HepG2 (cell line): ENCODE measurements at regions not wholly inside any gene's neighbourhood (a gene's known extent, or its start where the extent isn't known, plus 50 kb on each side); places are given as distances from the start of the nearest gene placed in this dataset.

Source experiments
- ATAC-seq: fragments of 200-7000 bp; cut with Tn5 transposase; 3 replicates; pipeline ENCODE4 v1.9.1; 2020; ENCODE audit warnings: mild to moderate bottlenecking, moderate library complexity
- BruUV-seq: library from RNA; stranded (reverse); fragments of 400-500 nt; replicated peaks from 2 replicates; lab custom pipeline; 2021; lab: Mats Ljungman, UMichigan
- CTCF ChIA-PET: fragments of 300-600 bp; formaldehyde crosslinking; extraction: SDS; loops from one replicate; lab custom pipeline; 2021; ENCODE audit warnings: low total read pairs, inconsistent platforms, low intra/inter-chr PET ratio; lab: Yijun Ruan, JAX
- POLR2A ChIA-PET: fragments of 350-600 bp; sonication (Branson Sonifier 250); formaldehyde crosslinking; loops from one replicate; lab custom pipeline; 2020; ENCODE audit warnings: antibody characterized with exemption, inconsistent platforms; lab: Yijun Ruan, JAX
- DNase-seq: peaks from one replicate; pipeline ENCODE4 v3.0.0-alpha.2; 2015; ENCODE audit warnings: low spot score
- FAIRE-seq: peaks from 3 replicates; lab custom pipeline; 2011; peaks lifted over from hg19 to GRCh38; lab: Jason Lieb, UNC
- H2AFZ ChIP-seq: one replicate; pipeline ENCODE4 v1.6.1; 2011; ENCODE audit warnings: low read length, inconsistent platforms
- H3K27ac ChIP-seq: fragments of 300-600 bp; 3 replicates; pipeline ENCODE4 v1.8.0; 2011; ENCODE audit warnings: mixed run types, mild to moderate bottlenecking, mixed read lengths, low read length, inconsistent platforms; ENCODE audit not compliant: insufficient read depth; ENCODE audit errors: extremely low read length
- H3K27me3 ChIP-seq, 2 experiments: fragments of 200-600 bp in 1 of 2; 2 replicates in 1 of 2; 3 replicates in 1 of 2; pipeline versions ENCODE4 v1.6.0 to v1.8.0; 2011; ENCODE audit warnings: low read length in 2 of 2, mild to moderate bottlenecking in 2 of 2, moderate library complexity in 2 of 2, inconsistent platforms in 1 of 2; ENCODE audit not compliant: insufficient read depth in 2 of 2, control insufficient read depth in 1 of 2
- H3K36me3 ChIP-seq, 2 experiments: fragments of 200-600 bp in 1 of 2; replicated peaks in 1 of 2; 2 replicates in 1 of 2; 3 replicates in 1 of 2; pipeline versions ENCODE4 v1.5.1 to v1.8.0; 2011; ENCODE audit warnings: low read length in 2 of 2, inconsistent platforms in 1 of 2; ENCODE audit not compliant: insufficient read depth in 2 of 2, control insufficient read depth in 1 of 2
- H3K4me1 ChIP-seq: 2 replicates; pipeline ENCODE4 v1.5.1; 2012; ENCODE audit warnings: low read length, inconsistent platforms; ENCODE audit not compliant: insufficient read depth
- H3K4me2 ChIP-seq: 2 replicates; pipeline ENCODE4 v1.6.0; 2011; ENCODE audit warnings: low read depth, low read length, inconsistent platforms
- H3K4me3 ChIP-seq, 3 experiments: fragments of 200-600 bp in 1 of 3; sonication (generic), shearing (Covaris generic) in 1 of 3; replicated peaks in 1 of 3; 2 replicates each; pipeline ENCODE4 v1.5.1; 2011 to 2016; ENCODE audit warnings: low read length in 3 of 3, inconsistent platforms in 2 of 3, low read depth in 2 of 3, mild to moderate bottlenecking in 2 of 3, control low read depth in 1 of 3, mixed read lengths in 1 of 3; ENCODE audit not compliant: insufficient read depth in 1 of 3
- H3K79me2 ChIP-seq: one replicate; pipeline ENCODE4 v1.6.1; 2011; ENCODE audit warnings: low read length, inconsistent platforms; ENCODE audit not compliant: insufficient read depth
- H3K9ac ChIP-seq: 2 replicates; pipeline ENCODE4 v1.6.0; 2011; ENCODE audit warnings: mild to moderate bottlenecking, low read depth, low read length, inconsistent platforms; ENCODE audit not compliant: insufficient read depth
- H3K9me3 ChIP-seq: 2 replicates; pipeline ENCODE4 v1.5.1; 2012; ENCODE audit warnings: mild to moderate bottlenecking, low read length
- H4K20me1 ChIP-seq: 2 replicates; pipeline ENCODE4 v1.6.0; 2011; ENCODE audit warnings: inconsistent platforms, mild to moderate bottlenecking, low read length, moderate library complexity; ENCODE audit not compliant: insufficient read depth
- FOXA3 ChIP-seq: IDR thresholded peaks from 2 replicates; pipeline ENCODE4 v1.6.1; 2016; ENCODE audit warnings: missing genetic modification reagents, missing compliant biosample characterization
- HNRNPH1 ChIP-seq: fragments of 200-400 bp; formaldehyde crosslinking; optimal IDR thresholded peaks from 2 replicates; pipeline ENCODE3; 2017; ENCODE audit warnings: mild to moderate bottlenecking, low read depth, low read length
- MIER2 ChIP-seq: IDR thresholded peaks from 2 replicates; pipeline ENCODE4 v1.6.1; 2016; ENCODE audit warnings: missing biosample characterization, missing genetic modification reagents
- REL ChIP-seq: sonication (generic); formaldehyde crosslinking; conservative IDR thresholded peaks from 2 replicates; pipeline ENCODE4 v1.8.0; 2022; ENCODE audit warnings: mild to moderate bottlenecking, missing genetic modification reagents, moderate library complexity
- SAP130 ChIP-seq: IDR thresholded peaks from 2 replicates; pipeline ENCODE4 v1.6.1; 2016; ENCODE audit warnings: low read depth
- SP4 ChIP-seq: sonication (generic); formaldehyde crosslinking; IDR thresholded peaks from 2 replicates; pipeline ENCODE4 v1.8.1; 2023; ENCODE audit warnings: mild to moderate bottlenecking, missing genetic modification reagents
- ZMAT5 ChIP-seq: sonication (generic); formaldehyde crosslinking; IDR thresholded peaks from 2 replicates; pipeline ENCODE4 v1.5.0; 2020; ENCODE audit warnings: mild to moderate bottlenecking, low read depth, missing genetic modification reagents, borderline replicate concordance
- ZNF232 ChIP-seq: sonication (generic); formaldehyde crosslinking; IDR thresholded peaks from 2 replicates; pipeline ENCODE4 v1.4.0; 2020; ENCODE audit warnings: missing genetic modification reagents, borderline replicate concordance
- ZNF512 ChIP-seq: sonication (generic); formaldehyde crosslinking; IDR thresholded peaks from 2 replicates; pipeline ENCODE4 v1.4.0; 2020; ENCODE audit warnings: mild to moderate bottlenecking, missing genetic modification reagents
- ZNF687 ChIP-seq: sonication (generic); formaldehyde crosslinking; IDR thresholded peaks from 2 replicates; pipeline ENCODE4 v1.5.1; 2020; ENCODE audit warnings: mild to moderate bottlenecking, missing genetic modification reagents, moderate library complexity
- ZNF83 ChIP-seq: sonication (generic); formaldehyde crosslinking; IDR thresholded peaks from 2 replicates; pipeline ENCODE4 v1.4.0; 2020; ENCODE audit warnings: missing genetic modification reagents, mild to moderate bottlenecking, borderline replicate concordance
- WGBS: methylation state at CpG from one replicate; pipeline ENCODE4 v1.1.6; 2017; ENCODE audit warnings: low lambda C conversion rate; 5-methylcytosine and 5-hydroxymethylcytosine counted together
- in situ Hi-C: cut with HindIII; loops from 2 replicates; pipeline ENCODE4 v1.10.0; 2017; ENCODE audit warnings: low pct_unique_long_range_greater_than_20kb; ENCODE audit not compliant: extremely low pct_ligation_motif_present
- intact Hi-C: fragments of 100-400 bp; cut with micrococcal nuclease; formaldehyde crosslinking; loops from one replicate; pipeline ENCODE4 v1.10.0; 2022; ENCODE audit not compliant: unreplicated experiment

- no peaks in the 10 kb centered on the region for H4K20me1 ChIP-seq
- in situ Hi-C loops (no loop called here), intact Hi-C loops (no loop called here)
- no peak overlapping the region for H3K4me2 ChIP-seq
- no peak overlapping the region for H3K4me3 ChIP-seq
- WGBS = 24% methylated on average over 2 of the region's 2 CpGs
- no peak for FAIRE-seq
- H3K9me3 ChIP-seq = no peaks in the 10 kb centered on the region
- DNase-seq = no peak
- BruUV-seq = no TSS peak
- ChIA-PET CTCF (no interaction called here), POLR2A (no interaction called here)
- H3K36me3 ChIP-seq = no peaks in the 10 kb centered on the region
- no peaks in the 10 kb centered on the region for H3K4me1 ChIP-seq
- H3K27me3 ChIP-seq = no peaks in the 10 kb centered on the region
- H3K27ac ChIP-seq = no peak overlapping the region
- ATAC-seq = no peak
- TF ChIP-seq MIER2 (CRISPR knock-in tag) = no peak
- TF ChIP-seq ZNF512 (CRISPR knock-in tag) = no peak
- no peak for TF ChIP-seq ZMAT5 (CRISPR knock-in tag)
- TF ChIP-seq SAP130 (CRISPR knock-in tag) = no peak
- TF ChIP-seq ZNF687 (CRISPR knock-in tag) = no peak
- no peak for TF ChIP-seq REL (CRISPR knock-in tag)
- TF ChIP-seq FOXA3 (CRISPR knock-in tag) = no peak
- no peak for TF ChIP-seq ZNF232 (CRISPR knock-in tag)
- no peak for TF ChIP-seq ZNF83
- TF ChIP-seq SP4 (CRISPR knock-in tag) = no peak
- TF ChIP-seq HNRNPH1 = no peak
- H2AFZ ChIP-seq = no peak overlapping the region
- H3K79me2 ChIP-seq = no peaks in the 10 kb centered on the region
- no peak overlapping the region for H3K9ac ChIP-seq
Observed at GRCh38 chr3:34248352-34248751, 449.9 kb downstream of the PDCD6IP start.
